Skeletal muscle tissue (tissue), 3 donors: ENCODE measurements at regions not wholly inside any gene's neighbourhood (a gene's known extent, or its start where the extent isn't known, plus 50 kb on each side); places are given as distances from the start of the nearest gene placed in this dataset.
"Not testable (repeated sequence)": the region's sequence is repeated elsewhere in the genome, so short reads cannot be mapped to it uniquely, and the experiment has no call there.

Experiments used
- H3K27ac ChIP-seq: one replicate; pipeline ENCODE4 v1.7.0; 2013; ENCODE audit warnings: mild to moderate bottlenecking, low read depth, low read length, inconsistent platforms
- H3K27me3 ChIP-seq, 3 donors: one replicate each; pipeline ENCODE4 v1.7.0; 2013; ENCODE audit warnings: low read length in 3 of 3; ENCODE audit not compliant: control insufficient read depth in 3 of 3, insufficient read depth in 3 of 3
- H3K36me3 ChIP-seq, 3 donors: one replicate each; pipeline ENCODE4 v1.7.0; 2013; ENCODE audit warnings: low read length in 3 of 3; ENCODE audit not compliant: control insufficient read depth in 3 of 3, insufficient read depth in 3 of 3
- H3K4me1 ChIP-seq, 3 donors: one replicate each; pipeline ENCODE4 v1.7.0; 2013; ENCODE audit warnings: low read length in 3 of 3, mild to moderate bottlenecking in 3 of 3; ENCODE audit not compliant: control insufficient read depth in 3 of 3, insufficient read depth in 3 of 3
- H3K4me3 ChIP-seq, 3 donors: one replicate each; pipeline ENCODE4 v1.7.0; 2013; ENCODE audit warnings: low read length in 3 of 3
- H3K9ac ChIP-seq, 3 donors: one replicate each; pipeline ENCODE4 v1.7.0; 2013; ENCODE audit warnings: low read length in 3 of 3, mild to moderate bottlenecking in 3 of 3, moderate library complexity in 2 of 3, low read depth in 1 of 3
- H3K9me3 ChIP-seq, 3 donors: one replicate each; pipeline ENCODE4 v1.7.0; 2013; ENCODE audit warnings: low read length in 3 of 3; ENCODE audit not compliant: control insufficient read depth in 3 of 3
- donor health status: Osteomylitis.

- H3K36me3 ChIP-seq, H3K27me3 ChIP-seq, H3K4me3 ChIP-seq, H3K9ac ChIP-seq, H3K27ac ChIP-seq, H3K9me3 ChIP-seq, H3K4me1 ChIP-seq: not testable (repeated sequence)
Measured at GRCh38 chr20:29868688-29869087, 1388.8 kb upstream of the DEFB115 start.

GRCh38 chr20:29871816-29872215 lies 1385.6 kb upstream of the DEFB115 start:
- H3K27me3 ChIP-seq, H3K27ac ChIP-seq, H3K36me3 ChIP-seq, H3K4me3 ChIP-seq, H3K9me3 ChIP-seq, H3K9ac ChIP-seq, H3K4me1 ChIP-seq: not testable (repeated sequence)

GRCh38 chr20:29873946-29874345 lies 1383.5 kb upstream of the DEFB115 start:
- Histone ChIP-seq H3K27ac (no peak overlapping the region), H3K4me3 (no peak overlapping the region), H3K36me3 (no peaks in the 10 kb centered on the region), H3K27me3 (no peaks in the 10 kb centered on the region), H3K9me3 (peaks cover 2 to 7% (median 7%) of the 10 kb centered on the region in 3 donors), H3K4me1 (no peaks in the 10 kb centered on the region), H3K9ac (no peak overlapping the region)

GRCh38 chr20:29874476-29875202 lies 1382.8 kb upstream of the DEFB115 start:
- Histone ChIP-seq H3K36me3 (no peaks in the 10 kb centered on the region), H3K4me3 (no peak overlapping the region), H3K27me3 (no peaks in the 10 kb centered on the region), H3K4me1 (no peaks in the 10 kb centered on the region), H3K9me3 (peaks cover 2 to 10% (median 7%) of the 10 kb centered on the region in 3 donors), H3K27ac (no peak overlapping the region), H3K9ac (no peak overlapping the region)

- H3K9me3 ChIP-seq, H3K4me1 ChIP-seq: not testable (repeated sequence)
Measured at GRCh38 chr20:29875321-29876083, 1382.0 kb upstream of the DEFB115 start.

GRCh38 chr20:29876084-29876910 lies 1381.2 kb upstream of the DEFB115 start:
- H3K27me3 ChIP-seq, H3K9ac ChIP-seq, H3K9me3 ChIP-seq, H3K4me3 ChIP-seq, H3K4me1 ChIP-seq, H3K27ac ChIP-seq, H3K36me3 ChIP-seq: not testable (repeated sequence)

More at GRCh38 chr20:29875321-29876083, 1382.0 kb upstream of the DEFB115 start:
- H3K27ac ChIP-seq, H3K9ac ChIP-seq, H3K27me3 ChIP-seq, H3K4me3 ChIP-seq, H3K36me3 ChIP-seq: not testable (repeated sequence)

GRCh38 chr20:29876911-29877285 lies 1380.6 kb upstream of the DEFB115 start:
- peak overlapping the region in 1 of 3 donors; percentile 31 for H3K4me3 ChIP-seq
- H3K4me1 ChIP-seq, result no peaks in the 10 kb centered on the region
- no peaks in the 10 kb centered on the region for H3K36me3 ChIP-seq
- H3K27ac ChIP-seq, result no peak overlapping the region
- peaks cover 2 to 10% (median 7%) of the 10 kb centered on the region in 3 donors for H3K9me3 ChIP-seq
- H3K27me3 ChIP-seq, result no peaks in the 10 kb centered on the region
- H3K9ac ChIP-seq, result no peak overlapping the region

- not testable (repeated sequence) for H3K9ac ChIP-seq, H3K27me3 ChIP-seq, H3K4me1 ChIP-seq, H3K27ac ChIP-seq, H3K9me3 ChIP-seq, H3K36me3 ChIP-seq
- H3K4me3 ChIP-seq, result peak overlapping the region in 1 of 3 donors; percentile 23
Measured at GRCh38 chr20:29877411-29878280, 1379.8 kb upstream of the DEFB115 start.

GRCh38 chr20:29878281-29878741 lies 1379.2 kb upstream of the DEFB115 start:
- Histone ChIP-seq H3K27me3 (no peaks in the 10 kb centered on the region), H3K9ac (no peak overlapping the region), H3K9me3 (peaks cover 2 to 10% (median 7%) of the 10 kb centered on the region in 3 donors), H3K4me1 (no peaks in the 10 kb centered on the region), H3K4me3 (no peak overlapping the region), H3K27ac (no peak overlapping the region), H3K36me3 (no peaks in the 10 kb centered on the region)
